Hepatocyte (in vitro differentiated cells): ENCODE measurements at regions not wholly inside any gene's neighbourhood (a gene's known extent, or its start where the extent isn't known, plus 50 kb on each side); places are given as distances from the start of the nearest gene placed in this dataset.

Source experiments
- DNase-seq: peaks from one replicate; pipeline ENCODE4 v3.0.0-alpha.2; 2016; ENCODE audit warnings: low spot score
- H2AFZ ChIP-seq: fragments of 200-600 bp; sonication (generic); 2 replicates; pipeline ENCODE4 v1.6.0; 2016; ENCODE audit warnings: antibody characterized with exemption, mild to moderate bottlenecking
- H3K27ac ChIP-seq: fragments of 200-600 bp; sonication (generic); 2 replicates; pipeline ENCODE4 v1.5.1; 2016; ENCODE audit warnings: mild to moderate bottlenecking
- H3K27me3 ChIP-seq: fragments of 200-600 bp; sonication (generic); 2 replicates; pipeline ENCODE4 v1.6.1; 2016
- H3K36me3 ChIP-seq: fragments of 200-600 bp; sonication (generic); replicated peaks from 2 replicates; pipeline ENCODE4 v1.5.1; 2016; ENCODE audit warnings: low read depth; ENCODE audit not compliant: insufficient read depth
- H3K4me1 ChIP-seq: fragments of 200-600 bp; sonication (generic); 2 replicates; pipeline ENCODE4 v1.5.1; 2016; ENCODE audit warnings: mild to moderate bottlenecking, moderate library complexity; ENCODE audit not compliant: insufficient read depth
- H3K4me2 ChIP-seq: fragments of 200-600 bp; sonication (generic); 2 replicates; pipeline ENCODE4 v1.6.0; 2016
- H3K4me3 ChIP-seq: fragments of 200-600 bp; sonication (generic); 2 replicates; pipeline ENCODE4 v1.5.1; 2016; ENCODE audit warnings: mild to moderate bottlenecking
- H3K79me2 ChIP-seq: fragments of 200-600 bp; sonication (generic); 2 replicates; pipeline ENCODE4 v1.6.0; 2017; ENCODE audit warnings: mild to moderate bottlenecking
- H3K9me2 ChIP-seq: fragments of 200-600 bp; sonication (generic); replicated peaks from 2 replicates; pipeline ENCODE4 v1.6.0; 2017; ENCODE audit warnings: mild to moderate bottlenecking; ENCODE audit not compliant: insufficient read depth
- H3K9me3 ChIP-seq: fragments of 200-600 bp; sonication (generic); 2 replicates; pipeline ENCODE4 v1.5.1; 2016; ENCODE audit warnings: low read depth, mild to moderate bottlenecking
- H4K20me1 ChIP-seq: fragments of 200-600 bp; sonication (generic); 2 replicates; pipeline ENCODE4 v1.6.0; 2016; ENCODE audit warnings: mild to moderate bottlenecking; ENCODE audit not compliant: insufficient read depth, poor library complexity, severe bottlenecking
- EZH2 ChIP-seq: fragments of 200-600 bp; sonication (generic); IDR thresholded peaks from 2 replicates; pipeline ENCODE4 v1.6.1; 2016; ENCODE audit warnings: antibody characterized with exemption, mild to moderate bottlenecking, borderline replicate concordance
- EZH2phosphoT487 ChIP-seq: fragments of 200-600 bp; sonication (generic); IDR thresholded peaks from one replicate; pipeline ENCODE4 v1.6.1; 2018; ENCODE audit warnings: antibody characterized with exemption, mild to moderate bottlenecking, low read depth, moderate library complexity; ENCODE audit not compliant: unreplicated experiment, severe bottlenecking
- WGBS: methylation state at CpG from one replicate; pipeline ENCODE4 v1.1.6; 2016; ENCODE audit warnings: low lambda C conversion rate; ENCODE audit errors: missing lambda C conversion rate; 5-methylcytosine and 5-hydroxymethylcytosine counted together
- TF ChIP-seq, protein P1 (sequence below): fragments of 200-600 bp; sonication (generic); IDR thresholded peaks from 2 replicates; pipeline ENCODE4 v1.5.1; 2016; ENCODE audit warnings: antibody characterized with exemption, mild to moderate bottlenecking; ENCODE audit not compliant: poor library complexity

- H3K4me2 ChIP-seq, result no peak overlapping the region
- DNase-seq, result no peak
- no peaks in the 10 kb centered on the region for H3K9me3 ChIP-seq
- no peaks in the 10 kb centered on the region for H3K9me2 ChIP-seq
- H3K4me3 ChIP-seq, result no peak overlapping the region
- no peaks in the 10 kb centered on the region for H3K36me3 ChIP-seq
- H4K20me1 ChIP-seq, result no peaks in the 10 kb centered on the region
- H3K27me3 ChIP-seq, result no peaks in the 10 kb centered on the region
- no peaks in the 10 kb centered on the region for H3K4me1 ChIP-seq
- no peaks in the 10 kb centered on the region for H3K79me2 ChIP-seq
- H2AFZ ChIP-seq, result no peak overlapping the region
- TF ChIP-seq EZH2 (no peak), EZH2phosphoT487 (no peak)
- TF ChIP-seq, protein P1, sequence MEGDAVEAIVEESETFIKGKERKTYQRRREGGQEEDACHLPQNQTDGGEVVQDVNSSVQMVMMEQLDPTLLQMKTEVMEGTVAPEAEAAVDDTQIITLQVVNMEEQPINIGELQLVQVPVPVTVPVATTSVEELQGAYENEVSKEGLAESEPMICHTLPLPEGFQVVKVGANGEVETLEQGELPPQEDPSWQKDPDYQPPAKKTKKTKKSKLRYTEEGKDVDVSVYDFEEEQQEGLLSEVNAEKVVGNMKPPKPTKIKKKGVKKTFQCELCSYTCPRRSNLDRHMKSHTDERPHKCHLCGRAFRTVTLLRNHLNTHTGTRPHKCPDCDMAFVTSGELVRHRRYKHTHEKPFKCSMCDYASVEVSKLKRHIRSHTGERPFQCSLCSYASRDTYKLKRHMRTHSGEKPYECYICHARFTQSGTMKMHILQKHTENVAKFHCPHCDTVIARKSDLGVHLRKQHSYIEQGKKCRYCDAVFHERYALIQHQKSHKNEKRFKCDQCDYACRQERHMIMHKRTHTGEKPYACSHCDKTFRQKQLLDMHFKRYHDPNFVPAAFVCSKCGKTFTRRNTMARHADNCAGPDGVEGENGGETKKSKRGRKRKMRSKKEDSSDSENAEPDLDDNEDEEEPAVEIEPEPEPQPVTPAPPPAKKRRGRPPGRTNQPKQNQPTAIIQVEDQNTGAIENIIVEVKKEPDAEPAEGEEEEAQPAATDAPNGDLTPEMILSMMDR, result no peak
- H3K27ac ChIP-seq, result no peak overlapping the region
- WGBS, result 90% methylated on average over 4 of the region's 4 CpGs
These were observed 740.4 kb upstream of the CELF4 start for GRCh38 chr18:38305961-38306360.

- TF ChIP-seq EZH2 (no peak), EZH2phosphoT487 (no peak)
- TF ChIP-seq, protein P1, result no peak
- H2AFZ ChIP-seq, result no peak overlapping the region
These were observed 736.0 kb upstream of the CELF4 start for GRCh38 chr18:38301621-38302020.

GRCh38 chr18:38297910-38298309, 732.3 kb upstream of the CELF4 start:
- H3K27ac ChIP-seq, result no peak overlapping the region
- no peaks in the 10 kb centered on the region for H3K9me3 ChIP-seq
- no peak overlapping the region for H3K4me2 ChIP-seq
- no peaks in the 10 kb centered on the region for H4K20me1 ChIP-seq
- H3K4me1 ChIP-seq, result no peaks in the 10 kb centered on the region
- no peaks in the 10 kb centered on the region for H3K9me2 ChIP-seq
- H3K27me3 ChIP-seq, result no peaks in the 10 kb centered on the region
- DNase-seq, result no peak
- WGBS, result 94% methylated on average over 4 of the region's 4 CpGs
- no peak overlapping the region for H2AFZ ChIP-seq
- no peaks in the 10 kb centered on the region for H3K79me2 ChIP-seq
- no peaks in the 10 kb centered on the region for H3K36me3 ChIP-seq
- H3K4me3 ChIP-seq, result no peak overlapping the region
- no peak for TF ChIP-seq EZH2
- TF ChIP-seq, protein P1, result no peak
- TF ChIP-seq EZH2phosphoT487, result no peak

More at GRCh38 chr18:38301621-38302020, 736.0 kb upstream of the CELF4 start:
- no peaks in the 10 kb centered on the region for H3K9me3 ChIP-seq
- no peaks in the 10 kb centered on the region for H3K9me2 ChIP-seq
- H3K4me3 ChIP-seq, result no peak overlapping the region
- no peaks in the 10 kb centered on the region for H3K79me2 ChIP-seq
- no peaks in the 10 kb centered on the region for H3K27me3 ChIP-seq
- H3K36me3 ChIP-seq, result no peaks in the 10 kb centered on the region
- H4K20me1 ChIP-seq, result no peaks in the 10 kb centered on the region
- no peak overlapping the region for H3K27ac ChIP-seq
- DNase-seq, result no peak
- no peak overlapping the region for H3K4me2 ChIP-seq
- no peaks in the 10 kb centered on the region for H3K4me1 ChIP-seq

DNA sequence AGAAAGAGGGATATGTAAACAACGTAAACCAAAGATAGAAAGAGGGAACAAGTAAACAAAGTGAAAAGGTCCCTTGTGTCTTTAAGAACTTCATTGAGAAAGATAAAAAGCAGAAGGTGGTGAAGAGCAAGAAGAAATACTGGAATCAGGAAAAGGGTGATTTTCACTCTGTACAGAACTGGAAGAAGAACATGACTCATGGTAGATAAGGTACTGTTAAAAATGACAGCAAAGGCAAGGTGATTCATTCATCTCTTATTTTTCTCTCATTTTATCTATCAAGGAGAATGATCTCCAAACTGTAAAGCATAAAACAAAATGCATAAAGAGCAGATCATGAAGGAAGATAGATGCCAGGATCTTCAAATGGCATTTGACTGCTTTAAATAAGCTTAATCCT, 724.6 kb upstream of the CELF4 start:
- Histone ChIP-seq H3K27me3 (no peaks in the 10 kb centered on the region), H3K4me2 (no peak overlapping the region), H4K20me1 (no peaks in the 10 kb centered on the region), H3K4me1 (no peaks in the 10 kb centered on the region), H3K79me2 (no peaks in the 10 kb centered on the region), H3K9me3 (no peaks in the 10 kb centered on the region), H3K9me2 (no peaks in the 10 kb centered on the region), H3K36me3 (no peaks in the 10 kb centered on the region), H2AFZ (no peak overlapping the region), H3K4me3 (no peak overlapping the region), H3K27ac (no peak overlapping the region)
- TF ChIP-seq, protein P1, result no peak
- no peak for TF ChIP-seq EZH2phosphoT487
- TF ChIP-seq EZH2, result no peak
- WGBS, result 60% methylated on average over 1 of the region's 1 CpG
- DNase-seq, result no peak
